H7 (cell line): ENCODE measurements at regions not wholly inside any gene's neighbourhood (a gene's known extent, or its start where the extent isn't known, plus 50 kb on each side); places are given as distances from the start of the nearest gene placed in this dataset.
"Not testable (repeated sequence)": the region's sequence is repeated elsewhere in the genome, so short reads cannot be mapped to it uniquely, and the experiment has no call there.

Experiments
- DNase-seq: peaks from one replicate; pipeline ENCODE4 v3.0.0; 2012
- H3K27me3 ChIP-seq: 2 replicates; pipeline ENCODE4 v1.6.0; 2011; ENCODE audit warnings: mild to moderate bottlenecking, low read length; ENCODE audit not compliant: control insufficient read depth, insufficient read depth
- H3K36me3 ChIP-seq: replicated peaks from 2 replicates; pipeline ENCODE4 v1.5.1; 2011; ENCODE audit warnings: low read length; ENCODE audit not compliant: control insufficient read depth, insufficient read depth
- H3K4me3 ChIP-seq: 2 replicates; pipeline ENCODE4 v1.5.1; 2011; ENCODE audit warnings: low read depth, mild to moderate bottlenecking, control low read depth, low read length, moderate library complexity; ENCODE audit not compliant: insufficient read depth

DNA sequence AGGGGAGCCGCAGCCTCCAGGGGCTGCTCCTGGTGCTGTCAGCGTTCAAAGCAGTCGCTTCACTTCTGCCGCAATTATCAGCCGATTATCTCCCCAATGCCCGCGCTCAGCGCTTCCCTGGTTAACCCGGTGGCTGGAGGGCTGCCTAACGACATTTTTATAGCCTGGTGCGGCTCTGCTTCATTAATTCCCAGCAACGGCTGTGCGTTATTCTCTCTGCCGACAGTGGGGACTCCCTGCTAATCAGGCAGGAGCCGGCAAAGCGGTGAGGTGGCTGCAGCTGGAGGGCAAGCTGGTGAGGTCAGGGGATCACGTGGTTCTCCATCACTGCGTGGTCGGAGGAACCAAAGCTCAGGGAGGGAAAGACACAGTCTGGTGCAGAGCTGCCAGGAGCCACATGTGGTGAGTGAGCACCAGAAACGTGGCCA is 62.9 kb downstream of the GLRX5 start:
- Histone ChIP-seq H3K36me3 (no peaks in the 10 kb centered on the region), H3K4me3 (peak overlapping the region; percentile 26), H3K27me3 (no peaks in the 10 kb centered on the region; the same call in 1 of the 2 replicates)
- peak; percentile 56 for DNase-seq

DNA sequence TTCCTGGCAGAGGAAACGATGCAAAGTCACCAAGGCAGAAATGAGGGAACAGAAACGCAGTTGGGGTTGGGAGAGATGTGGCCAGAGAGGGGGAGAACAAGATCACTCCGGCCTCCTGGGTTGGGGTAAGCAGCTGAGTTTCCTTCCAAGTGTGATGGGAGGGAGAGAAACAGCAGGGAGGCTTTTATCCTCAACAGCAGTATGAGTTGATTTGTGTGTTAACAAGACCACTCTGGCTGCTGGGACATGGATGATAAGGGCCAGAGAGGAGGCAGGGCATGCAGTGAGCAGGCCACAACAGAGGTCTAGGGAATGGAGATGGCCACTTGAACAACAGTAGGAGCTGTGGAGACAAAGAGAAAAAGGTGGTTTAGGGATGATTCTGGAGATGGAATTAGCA is 66.8 kb downstream of the GLRX5 start:
- Histone ChIP-seq H3K4me3 (no peak overlapping the region), H3K27me3 (no peaks in the 10 kb centered on the region), H3K36me3 (no peaks in the 10 kb centered on the region)
- no peak for DNase-seq

DNA sequence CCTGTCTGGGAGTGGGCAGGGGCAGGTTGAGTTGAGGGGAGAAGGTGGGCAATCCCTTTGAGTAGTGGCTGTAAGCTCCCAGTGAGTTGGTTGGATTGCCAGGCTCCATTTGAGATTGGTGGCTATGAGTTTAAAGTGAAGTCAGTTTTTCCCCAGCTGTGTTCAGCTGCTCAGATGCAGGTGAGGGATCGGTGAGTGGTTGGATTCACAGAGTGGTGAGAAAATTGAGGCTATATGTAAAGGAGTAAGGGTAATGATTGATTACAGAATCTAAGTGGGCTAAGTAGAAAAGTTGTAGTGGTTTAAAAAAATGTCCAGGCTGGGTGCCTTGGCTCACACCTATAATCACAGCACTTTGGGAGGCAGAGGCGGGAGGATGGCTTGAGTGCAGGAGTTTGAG is 68.6 kb downstream of the GLRX5 start:
- Histone ChIP-seq H3K27me3 (no peaks in the 10 kb centered on the region), H3K36me3 (no peaks in the 10 kb centered on the region)

GRCh38 chr14:95606266-95606665 is 71.4 kb downstream of the GLRX5 start:
- no peaks in the 10 kb centered on the region for H3K36me3 ChIP-seq
- DNase-seq = no peak
- no peaks in the 10 kb centered on the region for H3K27me3 ChIP-seq
- no peak overlapping the region for H3K4me3 ChIP-seq

More for the DNA sequence above, 68.6 kb downstream of the GLRX5 start:
- DNase-seq = no peak
- H3K4me3 ChIP-seq = no peak overlapping the region

GRCh38 chr14:95608637-95609235 is 73.9 kb downstream of the GLRX5 start:
- no peaks in the 10 kb centered on the region for H3K36me3 ChIP-seq
- DNase-seq = no peak
- no peak overlapping the region for H3K4me3 ChIP-seq
- no peaks in the 10 kb centered on the region for H3K27me3 ChIP-seq

DNA sequence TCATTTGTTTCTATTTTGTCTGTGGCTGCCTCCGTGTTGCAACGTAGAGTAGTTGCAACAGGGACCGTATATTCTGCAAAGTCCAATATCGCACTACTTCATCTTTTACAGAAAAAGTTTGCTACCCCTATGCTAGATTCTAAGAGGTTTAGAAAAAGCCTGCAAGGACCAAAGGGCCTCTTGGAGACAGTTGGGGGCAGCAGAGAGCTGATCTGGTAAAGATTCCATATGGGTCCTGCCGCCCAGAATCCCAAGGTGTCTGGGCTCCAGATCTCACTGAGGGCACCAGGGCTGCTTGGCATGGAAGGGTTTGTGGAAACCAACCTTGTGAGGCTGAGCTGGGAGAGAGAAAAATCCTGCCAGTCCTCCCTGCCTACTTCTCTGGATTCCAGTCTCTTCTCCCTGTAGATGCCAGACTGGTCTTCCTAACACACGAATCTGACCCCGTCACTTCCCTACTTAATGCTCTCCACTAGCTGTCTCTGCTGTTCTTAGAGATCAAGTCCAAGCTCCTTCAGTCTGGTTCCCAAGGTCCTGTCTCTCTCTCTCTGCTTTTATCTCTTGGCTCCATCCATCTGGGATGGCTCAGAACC is 74.6 kb downstream of the GLRX5 start:
- Histone ChIP-seq H3K4me3 (no peak overlapping the region), H3K27me3 (no peaks in the 10 kb centered on the region), H3K36me3 (no peaks in the 10 kb centered on the region)
- peak; percentile 61 for DNase-seq

- Histone ChIP-seq H3K27me3 (no peaks in the 10 kb centered on the region), H3K4me3 (no peak overlapping the region), H3K36me3 (no peaks in the 10 kb centered on the region)
- DNase-seq = no peak
Observed at GRCh38 chr14:95611293-95611880, 74.8 kb upstream of the TCL1B start.

- no peak for DNase-seq
- Histone ChIP-seq H3K4me3 (no peak overlapping the region), H3K27me3 (no peaks in the 10 kb centered on the region), H3K36me3 (no peaks in the 10 kb centered on the region)
Observed at GRCh38 chr14:95614349-95614748, 71.9 kb upstream of the TCL1B start.

DNA sequence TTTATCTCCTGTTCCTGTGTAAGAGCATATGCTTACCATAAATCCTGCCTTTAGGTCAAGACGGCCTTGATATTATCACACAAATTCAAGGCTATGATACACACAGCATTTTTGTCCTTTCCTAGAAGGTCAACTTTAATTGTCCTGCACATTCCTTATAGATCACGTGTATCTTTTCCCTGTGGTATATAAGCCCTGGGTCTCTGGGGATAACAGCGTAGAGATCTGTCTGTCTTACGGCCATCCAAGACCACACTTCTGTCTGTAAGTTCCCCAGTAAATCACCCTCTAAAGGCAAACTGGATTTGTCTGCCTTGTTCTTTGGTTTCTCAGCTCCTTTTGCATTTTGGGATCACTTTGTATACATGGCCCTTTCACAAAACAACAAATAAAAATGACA is 69.5 kb upstream of the TCL1B start:
- no peaks in the 10 kb centered on the region for H3K36me3 ChIP-seq

DNA sequence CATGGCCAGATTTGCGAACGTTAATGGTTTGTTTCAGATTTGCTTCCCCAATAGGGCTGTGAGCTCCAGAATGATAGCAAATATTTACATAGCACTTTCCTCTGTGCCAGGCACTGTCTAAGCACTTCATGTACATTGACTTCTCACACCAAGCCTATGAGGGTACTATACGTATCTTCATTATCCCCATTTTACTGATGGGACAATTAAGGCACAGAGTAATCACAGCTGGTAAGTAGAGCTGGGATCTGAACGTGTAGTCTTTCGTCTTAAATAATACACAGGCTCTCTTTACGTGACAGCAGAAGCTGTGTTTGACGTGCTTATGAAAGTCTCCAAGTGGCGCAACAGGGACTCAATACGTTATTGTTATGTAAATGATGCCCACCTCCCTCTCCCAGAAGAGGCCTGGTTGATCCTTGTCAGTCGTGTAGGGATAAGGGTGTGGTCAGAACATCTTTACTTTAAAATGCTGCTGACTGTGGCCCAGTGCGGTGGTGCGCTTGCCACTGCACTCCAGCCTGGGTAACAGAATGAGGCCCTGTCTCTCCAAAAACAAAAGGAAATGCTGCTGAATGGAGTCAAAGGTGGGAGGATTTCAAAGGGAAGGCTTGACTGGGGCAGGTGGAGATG is 66.3 kb upstream of the TCL1B start:
- no peak overlapping the region for H3K4me3 ChIP-seq
- H3K27me3 ChIP-seq = no peaks in the 10 kb centered on the region
- peak; percentile 63 for DNase-seq
- no peaks in the 10 kb centered on the region for H3K36me3 ChIP-seq

More for the DNA sequence above, 69.5 kb upstream of the TCL1B start:
- Histone ChIP-seq H3K27me3 (no peaks in the 10 kb centered on the region), H3K4me3 (no peak overlapping the region)
- DNase-seq = no peak

DNA sequence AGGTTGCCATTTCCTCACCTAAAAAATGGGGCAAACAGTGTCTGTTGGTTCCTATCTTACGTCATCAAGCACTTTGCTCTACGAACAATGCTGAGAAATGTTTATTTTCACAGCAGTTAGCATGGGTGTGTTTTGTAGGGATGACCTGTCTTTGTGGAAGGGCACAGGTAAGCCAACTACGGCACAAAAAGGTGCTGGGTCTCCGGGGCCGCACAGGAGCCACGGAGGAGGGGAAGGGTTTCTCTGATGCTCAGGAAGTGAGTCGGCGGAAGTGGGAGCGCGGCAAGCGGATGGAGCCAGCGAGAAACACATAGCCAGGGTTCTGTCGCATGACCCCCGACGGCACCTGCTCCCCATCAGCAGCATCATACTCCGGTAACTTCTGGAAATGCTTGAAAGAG is 65.6 kb upstream of the TCL1B start:
- DNase-seq = no peak
- Histone ChIP-seq H3K4me3 (no peak overlapping the region), H3K27me3 (no peaks in the 10 kb centered on the region), H3K36me3 (no peaks in the 10 kb centered on the region)

GRCh38 chr14:95623195-95623594 is 63.0 kb upstream of the TCL1B start:
- Histone ChIP-seq H3K4me3 (no peak overlapping the region), H3K27me3 (no peaks in the 10 kb centered on the region), H3K36me3 (no peaks in the 10 kb centered on the region)
- DNase-seq = no peak

GRCh38 chr14:95625710-95626109 is 60.5 kb upstream of the TCL1B start:
- DNase-seq, H3K27me3 ChIP-seq, H3K36me3 ChIP-seq, H3K4me3 ChIP-seq: not testable (repeated sequence)

- no peaks in the 10 kb centered on the region for H3K36me3 ChIP-seq
- no peaks in the 10 kb centered on the region for H3K27me3 ChIP-seq
- no peak overlapping the region for H3K4me3 ChIP-seq
Observed at GRCh38 chr14:95635051-95635450, 51.2 kb upstream of the TCL1B start.

More at GRCh38 chr14:95635051-95635450, 51.2 kb upstream of the TCL1B start:
- DNase-seq = no peak
